ENCODE measurements at regions not wholly inside any gene's neighbourhood (a gene's known extent, or its start where the extent isn't known, plus 50 kb on each side); places are given as distances from the start of the nearest gene placed in this dataset.
"Not testable (repeated sequence)": the region's sequence is repeated elsewhere in the genome, so short reads cannot be mapped to it uniquely, and the experiment has no call there.

DNA sequence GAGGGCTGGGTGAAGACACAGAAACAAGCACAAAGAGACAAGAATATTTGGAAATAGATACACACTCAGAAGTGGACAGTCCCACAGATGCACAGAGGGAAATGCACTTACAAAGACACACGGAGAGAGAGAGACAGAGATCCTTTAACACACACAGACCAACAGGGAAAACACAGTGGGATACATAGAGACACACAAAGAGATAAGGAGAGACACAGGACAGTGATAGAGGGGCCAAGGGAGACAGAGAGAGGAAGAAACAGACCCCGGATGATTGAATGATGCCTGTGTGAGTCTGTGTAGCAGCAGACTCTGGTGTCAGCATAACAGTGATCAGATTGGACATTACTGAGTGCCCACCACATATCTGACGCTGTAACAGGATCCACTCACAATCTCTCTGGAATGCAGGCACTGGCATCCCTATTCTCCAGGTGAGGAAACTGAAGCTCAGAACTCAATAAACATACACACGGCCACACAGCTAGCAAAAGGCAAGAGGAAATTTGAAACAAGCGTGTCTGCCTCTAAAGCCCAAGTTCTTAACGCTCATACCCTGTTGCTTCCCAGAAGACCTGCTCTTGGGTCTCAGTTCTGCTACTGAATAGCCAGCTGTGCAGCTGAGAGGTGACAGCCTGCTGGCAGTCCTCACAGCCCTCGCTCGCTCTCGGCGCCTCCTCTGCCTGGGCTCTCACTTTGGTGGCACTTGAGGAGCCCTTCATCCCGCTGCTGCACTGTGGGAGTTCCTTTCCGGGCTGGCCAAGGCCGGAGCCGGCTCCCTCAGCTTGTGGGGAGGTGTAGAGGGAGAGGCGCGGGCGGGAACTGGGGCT is 186.3 kb upstream of the NLRP1 start:
- Histone ChIP-seq H3K27ac (no peak overlapping the region), H3K4me1 (ENCODE audit: low read depth) (no peaks in the 10 kb centered on the region), H3K9me3 (ENCODE audit: low read depth) (no peaks in the 10 kb centered on the region), H3K4me3 (peak overlapping the region; percentile 9), H3K36me3 (no peaks in the 10 kb centered on the region), H3K27me3 (no peaks in the 10 kb centered on the region)
- peak in 1 of 2 donors; percentile 22 for DNase-seq (ENCODE audit: low read depth in 1 of 2, low spot score in 1 of 2)
- TF ChIP-seq, protein P1, sequence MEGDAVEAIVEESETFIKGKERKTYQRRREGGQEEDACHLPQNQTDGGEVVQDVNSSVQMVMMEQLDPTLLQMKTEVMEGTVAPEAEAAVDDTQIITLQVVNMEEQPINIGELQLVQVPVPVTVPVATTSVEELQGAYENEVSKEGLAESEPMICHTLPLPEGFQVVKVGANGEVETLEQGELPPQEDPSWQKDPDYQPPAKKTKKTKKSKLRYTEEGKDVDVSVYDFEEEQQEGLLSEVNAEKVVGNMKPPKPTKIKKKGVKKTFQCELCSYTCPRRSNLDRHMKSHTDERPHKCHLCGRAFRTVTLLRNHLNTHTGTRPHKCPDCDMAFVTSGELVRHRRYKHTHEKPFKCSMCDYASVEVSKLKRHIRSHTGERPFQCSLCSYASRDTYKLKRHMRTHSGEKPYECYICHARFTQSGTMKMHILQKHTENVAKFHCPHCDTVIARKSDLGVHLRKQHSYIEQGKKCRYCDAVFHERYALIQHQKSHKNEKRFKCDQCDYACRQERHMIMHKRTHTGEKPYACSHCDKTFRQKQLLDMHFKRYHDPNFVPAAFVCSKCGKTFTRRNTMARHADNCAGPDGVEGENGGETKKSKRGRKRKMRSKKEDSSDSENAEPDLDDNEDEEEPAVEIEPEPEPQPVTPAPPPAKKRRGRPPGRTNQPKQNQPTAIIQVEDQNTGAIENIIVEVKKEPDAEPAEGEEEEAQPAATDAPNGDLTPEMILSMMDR (IDR thresholded peaks at IDR 0.05; ENCODE audit: low read depth, low read length) = no peak

DNA sequence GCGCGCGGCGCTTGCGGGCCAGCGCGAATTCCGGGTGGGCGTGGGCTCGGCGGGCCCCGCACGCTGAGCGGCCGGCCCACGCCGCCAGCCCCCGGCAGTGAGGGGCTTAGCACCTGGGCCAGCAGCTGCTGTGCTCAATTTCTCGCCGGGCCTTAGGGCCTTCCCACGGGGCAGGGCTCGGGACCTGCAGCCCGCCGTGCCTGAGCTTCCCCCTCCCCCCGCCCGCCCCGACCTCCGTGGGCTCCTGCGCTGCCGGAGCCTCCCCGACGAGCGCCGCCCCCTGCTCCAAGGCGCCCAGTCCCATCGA is 186.9 kb upstream of the NLRP1 start:
- DNase-seq (ENCODE audit: low read depth in 1 of 2, low spot score in 1 of 2); H3K27me3 ChIP-seq; H3K9me3 ChIP-seq (ENCODE audit: low read depth); H3K36me3 ChIP-seq; H3K27ac ChIP-seq; H3K4me1 ChIP-seq (ENCODE audit: low read depth): not testable (repeated sequence)
- peak overlapping the region; percentile 9 for H3K4me3 ChIP-seq

DNA sequence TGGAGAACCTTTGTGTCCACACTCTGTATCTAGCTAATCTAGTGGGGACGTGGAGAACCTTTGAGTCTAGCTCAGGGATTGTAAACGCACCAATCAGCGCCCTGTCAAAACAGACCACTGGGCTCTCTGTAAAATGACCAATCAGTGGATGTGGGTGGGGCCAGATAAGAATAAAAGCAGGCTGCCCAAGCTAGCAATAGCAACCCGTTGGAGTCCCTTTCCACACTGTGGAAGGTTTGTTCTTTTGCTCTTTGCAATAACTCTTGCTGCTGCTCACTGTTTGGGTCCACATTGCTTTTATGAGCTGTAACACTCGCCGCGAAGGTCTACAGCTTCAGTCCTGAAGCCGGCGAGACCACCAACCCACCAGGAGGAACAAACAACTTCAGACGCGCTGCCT is 187.7 kb upstream of the NLRP1 start:
- H3K4me1 ChIP-seq (ENCODE audit: low read depth); H3K36me3 ChIP-seq; H3K27me3 ChIP-seq; H3K9me3 ChIP-seq (ENCODE audit: low read depth); DNase-seq (ENCODE audit: low read depth in 1 of 2, low spot score in 1 of 2); H3K4me3 ChIP-seq; H3K27ac ChIP-seq: not testable (repeated sequence)

DNA sequence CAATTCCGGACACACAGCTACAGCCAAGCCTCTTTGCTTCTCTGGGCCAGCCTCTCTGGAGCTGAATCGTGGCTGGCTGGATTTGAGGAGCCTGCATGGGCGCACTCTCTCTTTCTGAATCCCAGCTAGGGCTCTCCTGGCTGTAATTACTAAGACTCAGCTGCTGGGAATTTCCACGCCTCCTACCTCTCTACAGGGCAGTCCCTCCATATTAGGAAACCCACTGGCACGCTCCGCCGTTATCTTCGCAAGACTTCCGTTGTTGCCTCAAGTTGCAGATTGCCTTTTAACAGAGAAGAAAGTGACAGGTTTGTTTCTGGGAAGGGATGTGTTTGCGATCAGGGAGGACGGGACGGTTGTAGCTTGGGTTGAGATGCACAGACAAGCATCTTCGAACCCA is 188.4 kb upstream of the NLRP1 start:
- DNase-seq (ENCODE audit: low read depth in 1 of 2, low spot score in 1 of 2) = peak in 1 of 2 donors; percentile 84

DNA sequence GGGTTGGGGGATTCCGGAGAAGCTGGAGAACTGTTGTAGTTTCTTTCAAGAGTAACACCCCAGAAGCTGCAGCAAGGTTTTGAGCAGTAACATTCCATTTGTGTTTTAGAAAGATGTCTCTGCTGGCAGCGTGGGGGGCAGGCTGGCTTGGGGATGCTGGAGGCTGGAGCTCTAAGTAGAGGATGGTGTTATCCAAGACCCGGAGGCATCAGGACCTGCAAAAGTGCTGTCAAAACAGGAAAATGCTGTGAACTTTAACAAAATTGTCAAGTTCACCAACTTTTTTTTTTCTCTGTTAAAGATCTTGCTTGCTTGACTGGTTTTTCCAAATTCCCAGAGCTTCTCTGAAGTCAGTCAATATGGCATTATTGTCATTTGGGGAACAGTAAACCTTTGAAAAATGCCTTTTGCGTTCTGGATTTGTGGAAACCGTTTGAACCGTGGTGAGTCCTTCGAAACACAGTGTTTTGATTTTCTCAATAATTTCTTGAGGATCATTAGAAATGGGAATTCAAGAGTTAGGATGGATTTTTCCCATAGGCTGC is 189.6 kb upstream of the NLRP1 start:
- no peaks in the 10 kb centered on the region for H3K36me3 ChIP-seq
- H3K27ac ChIP-seq = no peak overlapping the region
- no peak overlapping the region for H3K4me3 ChIP-seq
- DNase-seq (ENCODE audit: low read depth in 1 of 2, low spot score in 1 of 2) = no peak
- no peaks in the 10 kb centered on the region for H3K27me3 ChIP-seq
- TF ChIP-seq, protein P1 (IDR thresholded peaks at IDR 0.05; ENCODE audit: low read depth, low read length) = no peak
- no peaks in the 10 kb centered on the region for H3K9me3 ChIP-seq (ENCODE audit: low read depth)
- no peaks in the 10 kb centered on the region for H3K4me1 ChIP-seq (ENCODE audit: low read depth)

More for the DNA sequence above, 188.4 kb upstream of the NLRP1 start:
- H3K36me3 ChIP-seq = no peaks in the 10 kb centered on the region
- H3K27me3 ChIP-seq = no peaks in the 10 kb centered on the region
- no peaks in the 10 kb centered on the region for H3K9me3 ChIP-seq (ENCODE audit: low read depth)
- no peak overlapping the region for H3K27ac ChIP-seq
- no peak overlapping the region for H3K4me3 ChIP-seq
- no peaks in the 10 kb centered on the region for H3K4me1 ChIP-seq (ENCODE audit: low read depth)
- TF ChIP-seq, protein P1 (IDR thresholded peaks at IDR 0.05; ENCODE audit: low read depth, low read length) = no peak

DNA sequence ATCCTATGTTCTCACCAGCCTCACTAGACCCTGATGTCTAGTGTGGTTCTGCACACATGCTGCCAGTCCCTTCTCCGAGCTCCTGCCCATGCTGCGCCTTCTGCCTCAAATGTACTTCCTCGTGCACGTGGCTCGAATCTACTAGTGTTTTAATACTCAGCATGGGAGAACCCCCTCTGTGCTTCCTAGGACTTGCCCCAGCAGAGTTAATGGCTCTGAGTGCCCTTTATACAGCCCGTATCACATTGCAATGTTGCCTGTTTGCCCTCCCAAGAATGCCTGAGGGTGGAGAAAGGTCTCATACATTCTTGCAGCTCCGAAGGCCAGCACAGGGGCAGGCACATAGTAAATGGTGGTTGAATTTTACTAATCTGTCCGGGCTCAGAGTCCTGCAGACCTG is 190.8 kb upstream of the NLRP1 start:
- no peak overlapping the region for H3K27ac ChIP-seq
- H3K27me3 ChIP-seq = no peaks in the 10 kb centered on the region
- DNase-seq (ENCODE audit: low read depth in 1 of 2, low spot score in 1 of 2) = no peak
- no peaks in the 10 kb centered on the region for H3K4me1 ChIP-seq (ENCODE audit: low read depth)
- H3K36me3 ChIP-seq = no peaks in the 10 kb centered on the region
- no peak overlapping the region for H3K4me3 ChIP-seq
- TF ChIP-seq, protein P1 (IDR thresholded peaks at IDR 0.05; ENCODE audit: low read depth, low read length) = no peak
- no peaks in the 10 kb centered on the region for H3K9me3 ChIP-seq (ENCODE audit: low read depth)
